ENCODE measurements at regions not wholly inside any gene's neighbourhood (a gene's known extent, or its start where the extent isn't known, plus 50 kb on each side); places are given as distances from the start of the nearest gene placed in this dataset.

DNA sequence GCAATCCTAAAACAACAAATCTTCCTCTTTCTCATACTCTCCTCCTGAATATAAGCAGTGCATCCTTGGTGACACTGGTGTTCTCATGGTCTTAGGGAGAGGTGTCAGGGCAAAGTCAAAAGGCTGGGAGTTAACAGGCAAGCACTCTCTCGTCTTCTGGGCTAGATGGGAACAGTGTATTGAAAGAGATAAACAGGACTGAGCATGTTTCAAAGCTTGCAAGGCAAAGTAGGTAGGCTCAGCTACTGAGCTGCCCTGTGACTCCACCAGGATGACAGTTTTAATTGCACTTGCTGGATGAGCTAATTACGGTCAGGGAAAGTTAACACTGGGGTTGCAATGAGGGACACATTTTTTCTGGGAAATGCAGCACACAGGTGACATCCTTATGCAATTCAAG is 554.9 kb upstream of the NRP1 start (continued):
- TF ChIP-seq E2F6 (IDR thresholded peaks at IDR 0.05) (no peak), RBBP5 (IDR thresholded peaks at IDR 0.05; ENCODE audit: borderline replicate concordance, low read depth, low read length) (no peak)

Data from H1 (cell line).